K562 (cell line): ENCODE measurements at regions not wholly inside any gene's neighbourhood (a gene's known extent, or its start where the extent isn't known, plus 50 kb on each side); places are given as distances from the start of the nearest gene placed in this dataset.

ENCODE experiments used
- ATAC-seq: fragments of 200-7000 bp; cut with Tn5 transposase; 3 replicates; pipeline ENCODE4 v1.9.1; 2020; ENCODE audit warnings: moderate library complexity
- BruUV-seq: library from RNA; stranded (reverse); fragments of 400-500 nt; replicated peaks from 2 replicates; lab custom pipeline; 2021; lab: Mats Ljungman, UMichigan
- CTCF ChIA-PET: fragments of 300-600 bp; formaldehyde crosslinking; extraction: SDS; loops from one replicate; lab custom pipeline; 2021; ENCODE audit warnings: low intra/inter-chr PET ratio; lab: Yijun Ruan, JAX
- POLR2A ChIA-PET: fragments of 300-600, 350-650 bp; sonication (Branson Sonifier 250); formaldehyde crosslinking; extraction: SDS; loops from one replicate; lab custom pipeline; 2021; ENCODE audit warnings: antibody characterized with exemption, inconsistent platforms; lab: Yijun Ruan, JAX
- DNase-seq, 4 experiments: peaks; one replicate each; pipeline versions ENCODE4 v3.0.0 to v3.0.0-alpha.2; 2011 to 2018; ENCODE audit warnings: low spot score in 3 of 4, mixed read lengths in 3 of 4; ENCODE audit errors: extremely low read depth in 1 of 4
- FAIRE-seq: peaks from 2 replicates; lab custom pipeline; 2011; peaks lifted over from hg19 to GRCh38; lab: Jason Lieb, UNC
- H2AFZ ChIP-seq: 2 replicates; pipeline ENCODE4 v1.6.0; 2011; ENCODE audit warnings: low read depth, low read length, control low read depth, inconsistent platforms
- H3K27ac ChIP-seq: fragments of 200-600 bp; 3 replicates; pipeline ENCODE4 v1.8.0; 2011; ENCODE audit warnings: low read depth, mild to moderate bottlenecking, control low read depth, inconsistent platforms, low read length, moderate library complexity, mixed read lengths; ENCODE audit errors: extremely low read depth
- H3K27me3 ChIP-seq, 2 experiments: fragments of 300-600 bp in 1 of 2; 2 replicates in 1 of 2; 3 replicates in 1 of 2; pipeline versions ENCODE4 v1.6.0 to v1.8.0; 2011; ENCODE audit warnings: inconsistent platforms in 2 of 2, low read length in 2 of 2, mild to moderate bottlenecking in 1 of 2, mixed read lengths in 1 of 2, moderate library complexity in 1 of 2; ENCODE audit not compliant: control insufficient read depth in 2 of 2, insufficient read depth in 2 of 2
- H3K36me3 ChIP-seq: fragments of 300-600 bp; 3 replicates; pipeline ENCODE4 v1.8.0; 2011; ENCODE audit warnings: mild to moderate bottlenecking, low read length, inconsistent platforms; ENCODE audit not compliant: control insufficient read depth, insufficient read depth
- H3K4me1 ChIP-seq, 2 experiments: fragments of 200-600 bp in 1 of 2; replicated peaks in 1 of 2; 2 replicates in 1 of 2; 3 replicates in 1 of 2; pipeline versions ENCODE4 v1.5.1 to v1.8.0; 2011; ENCODE audit warnings: inconsistent platforms in 2 of 2, low read length in 2 of 2, mild to moderate bottlenecking in 1 of 2, mixed read lengths in 1 of 2, moderate library complexity in 1 of 2; ENCODE audit not compliant: control insufficient read depth in 2 of 2, insufficient read depth in 2 of 2
- H3K4me2 ChIP-seq: 2 replicates; pipeline ENCODE4 v1.6.1; 2011; ENCODE audit warnings: low read length, control low read depth, inconsistent platforms, mixed read lengths; ENCODE audit not compliant: insufficient read depth
- H3K4me3 ChIP-seq: fragments of 200-600 bp; sonication (generic), shearing (Covaris generic); 2 replicates; pipeline ENCODE4 v1.5.1; 2016; ENCODE audit warnings: control low read depth, inconsistent platforms
- H3K79me2 ChIP-seq: fragments of 200-600 bp; 3 replicates; pipeline ENCODE4 v1.8.0; 2011; ENCODE audit warnings: low read length, inconsistent platforms; ENCODE audit not compliant: control insufficient read depth, insufficient read depth
- H3K9ac ChIP-seq, 2 experiments: 2 replicates each; pipeline versions ENCODE4 v1.6.0 to v1.6.1; 2011; ENCODE audit warnings: low read depth in 2 of 2, low read length in 2 of 2, control low read depth in 1 of 2, inconsistent platforms in 1 of 2, mild to moderate bottlenecking in 1 of 2, mixed read lengths in 1 of 2; ENCODE audit not compliant: insufficient read depth in 1 of 2
- H3K9me1 ChIP-seq: one replicate; pipeline ENCODE4 v1.6.0; 2011; ENCODE audit warnings: inconsistent platforms, mild to moderate bottlenecking, low read length, moderate library complexity; ENCODE audit not compliant: control insufficient read depth, insufficient read depth
- H3K9me3 ChIP-seq: replicated peaks from 2 replicates; pipeline ENCODE4 v1.5.1; 2011; ENCODE audit warnings: low read depth, low read length, inconsistent platforms; ENCODE audit not compliant: control insufficient read depth, insufficient read depth
- H4K20me1 ChIP-seq: replicated peaks from 2 replicates; pipeline ENCODE4 v1.6.1; 2011; ENCODE audit warnings: low read length, inconsistent platforms, mixed read lengths; ENCODE audit not compliant: control insufficient read depth, insufficient read depth
- CSDE1 ChIP-seq, 2 experiments: fragments of 450-650 bp; IDR thresholded peaks; 2 replicates each; pipeline ENCODE4 v1.6.1; 2016; ENCODE audit warnings: mild to moderate bottlenecking in 1 of 2
- GTF2F1 ChIP-seq: IDR thresholded peaks from 2 replicates; pipeline ENCODE4 v1.6.1; 2011; ENCODE audit warnings: low read depth, low read length, improper control_type of control experiment
- HDGF ChIP-seq: fragments of 450-650 bp; IDR thresholded peaks from 2 replicates; pipeline ENCODE4 v1.6.1; 2016
- KAT8 ChIP-seq: fragments of 450-650 bp; IDR thresholded peaks from 2 replicates; pipeline ENCODE4 v1.6.1; 2016; ENCODE audit warnings: low read depth, mild to moderate bottlenecking
- MCM2 ChIP-seq: fragments of 450-650 bp; IDR thresholded peaks from 2 replicates; pipeline ENCODE4 v1.6.1; 2017; ENCODE audit warnings: low read depth, mild to moderate bottlenecking
- NR2F6 ChIP-seq: fragments of 450-650 bp; formaldehyde crosslinking; IDR thresholded peaks from 2 replicates; pipeline ENCODE4 v1.4.0; 2020; ENCODE audit warnings: mild to moderate bottlenecking
- NR4A1 ChIP-seq, 2 experiments: fragments of 250-450 bp in 1 of 2; fragments of 450-650 bp in 1 of 2; sonication (Bioruptor Pico) in 1 of 2; IDR thresholded peaks; 2 replicates each; pipeline versions ENCODE4 v1.4.0 to v1.6.1; 2016 to 2020; ENCODE audit warnings: mild to moderate bottlenecking in 2 of 2, missing compliant biosample characterization in 1 of 2, missing genetic modification characterization in 1 of 2, moderate library complexity in 1 of 2
- PHF20 ChIP-seq: fragments of 450-650 bp; IDR thresholded peaks from 2 replicates; pipeline ENCODE4 v1.6.1; 2018; ENCODE audit not compliant: partially characterized antibody
- RB1 ChIP-seq: fragments of 450-650 bp; IDR thresholded peaks from 2 replicates; pipeline ENCODE4 v1.6.1; 2017; ENCODE audit warnings: low read depth, mild to moderate bottlenecking
- RBM15 ChIP-seq: fragments of 200-400 bp; formaldehyde crosslinking; IDR thresholded peaks from 2 replicates; pipeline ENCODE4 v1.6.1; 2018; ENCODE audit warnings: mild to moderate bottlenecking, low read length, moderate library complexity; ENCODE audit not compliant: insufficient read depth
- SAFB ChIP-seq: fragments of 200-400 bp; formaldehyde crosslinking; IDR thresholded peaks from 2 replicates; pipeline ENCODE4 v1.6.1; 2017; ENCODE audit warnings: low read depth, low read length, borderline replicate concordance
- ZBTB17 ChIP-seq: fragments of 450-650 bp; formaldehyde crosslinking; IDR thresholded peaks from 2 replicates; pipeline ENCODE4 v1.4.0; 2020; ENCODE audit warnings: mild to moderate bottlenecking
- ZFP36 ChIP-seq: fragments of 150-350 bp; IDR thresholded peaks from 2 replicates; pipeline ENCODE4 v1.6.1; 2018; ENCODE audit warnings: low read length, low read depth; ENCODE audit not compliant: partially characterized antibody
- ZNF316 ChIP-seq: fragments of 450-650 bp; IDR thresholded peaks from 2 replicates; pipeline ENCODE4 v1.6.1; 2016
- ZNF444 ChIP-seq: fragments of 250-450 bp; sonication (Bioruptor Pico); IDR thresholded peaks from 2 replicates; pipeline ENCODE4 v1.4.0; 2020; ENCODE audit warnings: mild to moderate bottlenecking, moderate library complexity
- ZNF507 ChIP-seq: conservative IDR thresholded peaks from 2 replicates; pipeline ENCODE4 v1.6.1; 2017; ENCODE audit warnings: missing genetic modification characterization, missing compliant biosample characterization
- WGBS: fragments of 100-300 bp; shearing (Covaris generic); methylation state at CpG from one replicate; pipeline ENCODE4 v1.1.6; 2016; ENCODE audit warnings: low coverage, mixed read lengths; ENCODE audit not compliant: insufficient coverage; ENCODE audit errors: missing lambda C conversion rate; 5-methylcytosine and 5-hydroxymethylcytosine counted together
- in situ Hi-C: fragments of 300-500 bp; cut with MboI; formaldehyde crosslinking; loops from 4 replicates; pipeline ENCODE4 v1.15.0; 2018; ENCODE audit warnings: inconsistent platforms, mixed read lengths
- intact Hi-C: fragments of 100-400 bp; cut with micrococcal nuclease; formaldehyde crosslinking; loops from 2 replicates; pipeline ENCODE4 v1.14.2; 2022
- TF ChIP-seq, protein P1 (sequence below): fragments of 450-650 bp; formaldehyde crosslinking; IDR thresholded peaks from 2 replicates; pipeline ENCODE4 v1.4.0; 2020; ENCODE audit warnings: mild to moderate bottlenecking, moderate library complexity

DNA sequence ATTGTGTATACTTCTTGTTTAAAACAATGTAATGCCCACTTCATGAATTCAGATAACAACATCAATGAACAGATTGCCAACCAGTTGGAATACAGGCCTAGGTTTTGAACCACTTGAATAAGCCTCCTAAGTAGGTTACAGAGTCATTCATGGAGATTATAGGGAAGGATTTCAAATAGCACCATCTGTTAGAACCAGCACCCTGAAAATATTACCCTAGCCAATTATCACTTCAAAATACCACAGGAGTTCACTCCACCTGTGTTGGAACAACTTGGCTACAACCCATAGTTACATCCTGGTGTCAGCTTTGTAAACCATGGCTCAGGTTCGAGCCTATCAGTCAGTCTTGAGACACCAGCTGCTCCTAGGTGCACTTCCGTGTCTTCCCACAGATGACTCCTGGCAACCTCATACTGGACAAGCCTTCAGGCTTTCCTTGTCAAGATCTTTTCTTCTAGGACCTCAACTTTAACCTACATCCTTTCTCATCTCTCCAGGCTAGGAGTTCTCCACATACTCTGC lies 350.0 kb downstream of the DEPDC1B start:
- no TSS peak for BruUV-seq
- Histone ChIP-seq H3K4me3 (no peak overlapping the region), H3K36me3 (no peaks in the 10 kb centered on the region), H3K9me3 (no peaks in the 10 kb centered on the region)
- no peak for TF ChIP-seq NR4A1 (CRISPR knock-in tag; IDR thresholded peaks at IDR 0.05)
- no peak for TF ChIP-seq NR4A1 (tag; IDR thresholded peaks at IDR 0.05)
- no peak for TF ChIP-seq RBM15
- no peak for TF ChIP-seq SAFB
- no peak for TF ChIP-seq ZNF316
- TF ChIP-seq ZFP36: no peak
- no peak for TF ChIP-seq ZNF444 (CRISPR knock-in tag)
- TF ChIP-seq ZBTB17 (CRISPR knock-in tag): no peak
- TF ChIP-seq RB1: no peak
- TF ChIP-seq ZNF507 (tag): no peak
- TF ChIP-seq PHF20: no peak
- no peak for TF ChIP-seq KAT8
- TF ChIP-seq NR2F6: no peak
- no peak for TF ChIP-seq CSDE1 (IDR thresholded peaks at IDR 0.05)
- no peak for TF ChIP-seq GTF2F1
- TF ChIP-seq HDGF: no peak
- TF ChIP-seq, protein P1, sequence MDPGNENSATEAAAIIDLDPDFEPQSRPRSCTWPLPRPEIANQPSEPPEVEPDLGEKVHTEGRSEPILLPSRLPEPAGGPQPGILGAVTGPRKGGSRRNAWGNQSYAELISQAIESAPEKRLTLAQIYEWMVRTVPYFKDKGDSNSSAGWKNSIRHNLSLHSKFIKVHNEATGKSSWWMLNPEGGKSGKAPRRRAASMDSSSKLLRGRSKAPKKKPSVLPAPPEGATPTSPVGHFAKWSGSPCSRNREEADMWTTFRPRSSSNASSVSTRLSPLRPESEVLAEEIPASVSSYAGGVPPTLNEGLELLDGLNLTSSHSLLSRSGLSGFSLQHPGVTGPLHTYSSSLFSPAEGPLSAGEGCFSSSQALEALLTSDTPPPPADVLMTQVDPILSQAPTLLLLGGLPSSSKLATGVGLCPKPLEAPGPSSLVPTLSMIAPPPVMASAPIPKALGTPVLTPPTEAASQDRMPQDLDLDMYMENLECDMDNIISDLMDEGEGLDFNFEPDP (CRISPR knock-in tag): no peak
- TF ChIP-seq MCM2: no peak
- TF ChIP-seq, all 486 proteins: peak for 0
- in situ Hi-C loops: no loop called here
- Histone ChIP-seq H3K4me1 (no peaks in the 10 kb centered on the region), H3K79me2 (no peaks in the 10 kb centered on the region), H3K27ac (no peak overlapping the region), H4K20me1 (no peaks in the 10 kb centered on the region), H2AFZ (no peak overlapping the region), H3K9ac (no peak overlapping the region), H3K27me3 (no peaks in the 10 kb centered on the region), H3K9me1 (no peaks in the 10 kb centered on the region), H3K4me2 (no peak overlapping the region)
- no peak for FAIRE-seq
- intact Hi-C loops: no loop called here
- no peak for ATAC-seq
- ChIA-PET CTCF (no interaction called here), POLR2A (no interaction called here)
- WGBS: 0% methylated on average over 2 of the region's 2 CpGs
- no peak for DNase-seq
